Omental fat pad (tissue), 3 donors: ENCODE measurements at regions not wholly inside any gene's neighbourhood (a gene's known extent, or its start where the extent isn't known, plus 50 kb on each side); places are given as distances from the start of the nearest gene placed in this dataset.

Experiments
- ATAC-seq: fragments of 150-250 bp; one replicate; pipeline ENCODE4 v1.9.1; 2016; ENCODE audit warnings: mild to moderate bottlenecking, moderate library complexity; ENCODE audit not compliant: low FRiP score
- DNase-seq: peaks from one replicate; pipeline ENCODE4 v3.0.0-alpha.2; 2019; ENCODE audit warnings: low spot score
- CTCF ChIP-seq, 3 donors: fragments of 450-650 bp; IDR thresholded peaks; one replicate each; pipeline ENCODE4 v1.5.1; 2016 to 2017; ENCODE audit warnings: antibody characterized with exemption in 3 of 3, mild to moderate bottlenecking in 3 of 3, moderate library complexity in 2 of 3

DNA sequence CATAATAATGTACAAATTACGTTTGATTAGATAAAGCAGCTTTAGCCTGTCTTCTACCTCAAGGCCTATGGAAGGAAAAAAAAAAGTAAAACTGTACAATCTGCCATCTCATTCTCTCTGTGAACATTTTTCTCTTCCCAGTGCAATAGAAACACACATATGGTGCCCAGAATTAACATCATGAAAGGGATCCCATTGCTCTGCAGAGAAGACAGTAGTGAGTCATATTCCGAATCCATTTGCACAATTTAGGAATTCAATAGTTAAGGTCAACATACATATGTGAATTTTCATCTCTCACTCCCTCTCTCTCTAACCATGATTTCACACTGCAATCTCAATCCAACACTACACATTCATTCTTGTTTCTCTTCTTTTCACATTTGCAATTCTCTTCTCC, 640.9 kb upstream of the SOX11 start:
- ATAC-seq: no peak
- no peak for TF ChIP-seq CTCF (IDR thresholded peaks at IDR 0.05)

GRCh38 chr2:5052905-5053304, 639.3 kb upstream of the SOX11 start:
- DNase-seq (no peak), ATAC-seq (no peak)
- no peak for TF ChIP-seq CTCF (IDR thresholded peaks at IDR 0.05)

More for the DNA sequence above, 640.9 kb upstream of the SOX11 start:
- no peak for DNase-seq

- DNase-seq: no peak
- TF ChIP-seq CTCF (IDR thresholded peaks at IDR 0.05): no peak
- no peak for ATAC-seq
These were observed 634.3 kb upstream of the SOX11 start for GRCh38 chr2:5057891-5058351.

- ATAC-seq (no peak), DNase-seq (no peak)
- no peak for TF ChIP-seq CTCF (IDR thresholded peaks at IDR 0.05)
These were observed 631.2 kb upstream of the SOX11 start for GRCh38 chr2:5060956-5061355.

- no peak for DNase-seq
These were observed 627.5 kb upstream of the SOX11 start for GRCh38 chr2:5064687-5065086.

DNA sequence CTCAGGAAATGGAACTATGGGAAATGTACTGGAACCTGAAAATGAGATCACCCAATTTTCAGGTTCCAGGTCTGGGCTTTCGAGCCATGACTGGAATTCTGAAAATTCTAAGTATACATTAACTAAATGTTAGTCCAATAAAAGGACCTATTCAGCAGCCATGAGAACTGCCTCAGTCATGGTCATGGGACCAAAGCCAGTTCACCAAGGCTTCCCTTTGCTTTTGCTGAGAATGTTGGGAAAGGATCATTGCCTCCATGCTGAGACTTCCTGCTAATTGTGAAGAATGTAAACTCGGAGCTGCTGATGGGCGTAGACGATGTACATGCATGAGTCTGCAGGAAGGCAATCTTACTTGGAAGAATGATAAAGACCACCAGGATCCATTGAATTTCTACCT, 624.4 kb upstream of the SOX11 start:
- TF ChIP-seq CTCF (IDR thresholded peaks at IDR 0.05): no peak
- DNase-seq (no peak), ATAC-seq (no peak)

More at GRCh38 chr2:5064687-5065086, 627.5 kb upstream of the SOX11 start:
- no peak for TF ChIP-seq CTCF (IDR thresholded peaks at IDR 0.05)
- no peak for ATAC-seq

DNA sequence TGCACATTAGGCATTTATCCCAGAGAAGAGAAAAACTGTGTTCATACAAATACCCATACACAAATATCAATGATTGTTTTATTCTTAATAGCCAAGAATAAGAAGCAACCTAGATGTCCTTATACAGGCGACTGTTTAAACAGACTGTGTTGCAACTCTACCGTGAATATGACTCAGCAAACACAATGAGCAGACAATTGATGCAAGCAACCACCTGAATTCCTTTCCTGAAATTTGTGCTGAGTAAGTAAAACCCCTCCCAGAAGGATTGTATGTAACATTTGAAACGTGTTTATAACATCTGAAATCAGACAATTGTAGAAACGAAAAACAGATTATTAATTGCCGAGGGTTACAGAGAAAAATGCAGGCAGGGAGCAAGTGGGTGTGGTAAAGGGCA, 621.9 kb upstream of the SOX11 start:
- ATAC-seq (no peak), DNase-seq (no peak)
- no peak for TF ChIP-seq CTCF (IDR thresholded peaks at IDR 0.05)
